HG02885 (cell line): ENCODE measurements at regions not wholly inside any gene's neighbourhood (a gene's known extent, or its start where the extent isn't known, plus 50 kb on each side); places are given as distances from the start of the nearest gene placed in this dataset.
"Not testable (repeated sequence)": the region's sequence is repeated elsewhere in the genome, so short reads cannot be mapped to it uniquely, and the experiment has no call there.

Source experiments
- ATAC-seq: cut with Tn5 transposase; IDR thresholded peaks from one replicate; pipeline ENCODE4 v1.9.1; 2021; ENCODE audit warnings: mild to moderate bottlenecking; ENCODE audit not compliant: unreplicated experiment, poor library complexity

GRCh38 chr1:106276871-106277270 is 779.6 kb upstream of the PRMT6 start:
- no peak for ATAC-seq

- no peak for ATAC-seq
Measured at GRCh38 chr1:106277786-106278185, 778.7 kb upstream of the PRMT6 start.

GRCh38 chr1:106278716-106279115 is 777.8 kb upstream of the PRMT6 start:
- ATAC-seq, result no peak

DNA sequence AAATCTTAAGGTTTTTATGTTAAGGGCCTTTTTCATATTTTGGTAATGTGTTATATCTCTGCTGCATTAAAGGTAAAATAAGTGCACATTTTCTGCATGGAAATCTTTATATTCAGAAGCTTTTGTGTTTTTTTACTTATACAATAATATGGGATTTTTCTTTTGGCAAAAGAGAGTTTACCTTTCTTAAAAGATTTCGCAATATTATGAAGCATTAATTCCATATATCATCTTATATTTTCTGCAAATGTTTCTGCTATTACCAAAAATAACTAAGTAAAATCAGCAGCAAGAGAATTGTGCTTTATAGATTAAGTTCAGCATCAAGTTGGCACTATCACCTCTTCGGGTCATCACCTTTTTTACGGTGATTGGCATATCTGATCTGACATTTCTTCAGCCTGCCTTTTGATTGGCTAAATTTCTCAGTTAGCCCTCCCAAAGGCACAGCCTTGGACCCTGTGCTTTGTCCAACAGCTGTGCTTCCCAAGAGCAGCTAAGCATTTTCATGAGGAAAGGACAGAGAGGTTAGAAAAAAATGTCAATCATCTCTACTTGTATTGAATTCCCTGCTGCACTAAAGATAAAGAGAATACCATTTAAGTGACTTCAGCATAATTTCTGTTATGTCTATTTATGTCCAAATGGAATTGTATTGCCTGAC is 767.1 kb upstream of the PRMT6 start:
- ATAC-seq, result no peak

DNA sequence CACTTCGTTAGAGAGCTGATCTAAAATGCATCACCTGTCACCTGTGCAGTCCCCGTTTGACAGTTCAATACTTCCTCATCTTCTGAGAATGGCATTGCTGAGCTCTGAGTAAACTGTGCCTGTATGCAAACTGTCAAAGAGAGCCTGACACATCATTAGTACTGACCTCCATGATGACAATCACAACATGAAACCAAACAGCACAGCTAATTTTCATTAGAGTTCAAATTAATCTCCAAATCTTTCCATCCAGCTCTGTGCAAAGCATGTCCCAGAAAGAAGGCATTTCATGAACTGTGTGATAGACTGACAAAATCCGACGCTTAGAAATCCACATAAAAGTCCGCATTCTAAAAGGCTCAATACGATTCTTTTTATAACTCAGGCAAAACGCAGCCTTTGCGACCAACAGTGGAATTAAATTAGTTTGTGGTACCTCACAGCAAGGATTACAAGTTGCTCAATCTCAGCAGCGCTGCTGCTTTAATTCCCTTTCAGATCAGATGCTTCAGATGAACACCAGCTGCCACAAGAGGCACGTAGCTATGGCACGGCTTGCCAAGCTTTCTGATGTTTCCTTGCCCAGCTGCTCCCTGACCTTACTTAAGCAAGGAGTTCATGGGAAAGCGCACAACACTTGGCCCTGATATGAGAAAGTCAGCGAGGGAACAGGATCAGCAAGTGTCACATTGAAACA is 765.5 kb upstream of the PRMT6 start:
- no peak for ATAC-seq

GRCh38 chr1:106292130-106292529 is 764.3 kb upstream of the PRMT6 start:
- ATAC-seq, result no peak

DNA sequence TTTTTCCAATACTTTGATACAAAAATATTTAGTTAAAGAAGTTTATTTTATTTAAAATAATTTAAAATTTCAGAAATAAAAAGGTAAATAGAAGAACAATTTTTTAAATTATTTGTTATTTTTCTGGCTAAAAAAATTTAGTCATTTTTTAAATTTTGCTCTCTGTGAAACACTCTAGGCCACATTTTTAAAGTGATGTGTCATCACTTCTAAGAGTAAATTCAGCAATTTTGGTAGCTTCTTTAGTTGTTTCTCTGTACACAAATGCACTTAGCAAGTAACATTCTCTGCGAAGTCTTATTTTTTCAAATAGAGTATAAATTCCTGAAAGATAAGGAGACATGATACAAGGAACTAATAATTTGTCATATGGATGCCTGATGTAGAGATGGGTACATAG is 760.0 kb upstream of the PRMT6 start:
- ATAC-seq, result no peak

- ATAC-seq, result no peak
Measured at GRCh38 chr1:106304106-106304505, 752.4 kb upstream of the PRMT6 start.

GRCh38 chr1:106319612-106320011 is 736.9 kb upstream of the PRMT6 start:
- no peak for ATAC-seq

DNA sequence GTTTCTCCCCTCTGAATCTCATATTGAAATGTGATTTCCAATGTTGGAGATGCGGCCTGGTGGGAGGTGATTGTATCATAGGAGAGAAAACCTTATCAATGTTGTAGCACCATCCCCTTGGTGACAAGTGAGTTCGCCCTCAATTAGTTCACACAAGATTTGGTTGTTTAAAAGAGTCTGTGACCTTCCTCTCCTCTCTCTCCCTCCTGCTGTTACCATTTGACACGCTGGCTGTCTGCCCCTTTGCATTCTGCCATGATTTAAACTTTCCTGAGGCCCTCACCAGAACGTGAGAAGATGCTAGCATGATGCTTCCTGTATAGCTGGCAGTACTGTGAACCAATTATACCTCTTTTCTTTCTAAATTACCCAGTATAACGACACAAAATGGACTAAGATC is 730.9 kb upstream of the PRMT6 start:
- ATAC-seq, result no peak

GRCh38 chr1:106344494-106344893 is 712.0 kb upstream of the PRMT6 start:
- no peak for ATAC-seq

GRCh38 chr1:106360252-106360651 is 696.2 kb upstream of the PRMT6 start:
- ATAC-seq, result no peak

DNA sequence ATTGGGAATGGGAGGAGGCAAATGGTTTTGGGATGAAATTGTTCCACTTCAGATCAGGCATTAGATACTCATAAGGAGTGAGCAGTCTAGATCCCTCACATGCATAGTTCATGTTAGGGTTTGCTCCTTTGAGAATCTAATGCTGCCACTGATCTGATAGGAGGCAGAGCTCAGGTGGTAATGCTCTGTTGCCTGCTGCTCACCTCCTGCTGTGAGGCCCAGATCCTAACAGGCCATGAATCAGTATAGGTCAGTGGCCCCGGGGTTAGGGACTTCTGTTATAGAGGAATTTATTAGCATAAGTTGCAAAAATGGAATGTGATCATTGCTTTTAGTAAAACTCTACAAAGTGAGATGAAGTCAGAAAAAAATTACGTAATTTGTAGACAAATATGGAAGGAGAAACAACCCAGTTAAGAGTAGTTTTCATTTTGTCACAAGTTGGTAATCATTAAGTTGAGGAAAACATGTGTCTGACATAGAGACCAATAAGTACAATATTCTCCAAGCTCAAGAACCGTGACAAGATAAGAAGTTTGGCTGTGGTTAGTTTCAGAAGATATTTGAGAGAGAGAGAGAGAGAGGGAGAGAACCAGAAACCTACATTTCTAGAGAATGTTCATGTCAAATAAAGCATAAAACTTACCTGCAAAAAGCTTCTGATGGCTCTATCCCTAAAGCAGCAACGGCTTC is 689.7 kb upstream of the PRMT6 start:
- no peak for ATAC-seq

DNA sequence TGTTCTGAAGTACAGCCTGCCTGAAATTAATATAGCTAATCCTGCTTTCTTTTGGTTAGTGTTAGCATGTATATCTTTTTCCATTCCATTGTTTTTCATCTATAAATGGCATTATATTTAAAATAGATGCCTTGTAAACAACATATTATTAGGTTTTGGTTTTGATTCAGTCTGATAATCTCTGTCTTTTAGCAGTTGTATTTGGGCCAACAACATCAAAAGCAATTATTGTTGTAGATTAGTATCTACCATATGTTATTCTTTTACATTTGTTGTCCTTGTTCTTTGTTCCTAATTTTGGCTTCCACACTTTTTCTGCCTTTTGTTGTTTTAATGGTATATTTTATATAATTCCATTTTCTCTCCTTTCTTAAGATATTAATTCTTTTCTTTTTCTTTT is 678.2 kb upstream of the PRMT6 start:
- no peak for ATAC-seq

DNA sequence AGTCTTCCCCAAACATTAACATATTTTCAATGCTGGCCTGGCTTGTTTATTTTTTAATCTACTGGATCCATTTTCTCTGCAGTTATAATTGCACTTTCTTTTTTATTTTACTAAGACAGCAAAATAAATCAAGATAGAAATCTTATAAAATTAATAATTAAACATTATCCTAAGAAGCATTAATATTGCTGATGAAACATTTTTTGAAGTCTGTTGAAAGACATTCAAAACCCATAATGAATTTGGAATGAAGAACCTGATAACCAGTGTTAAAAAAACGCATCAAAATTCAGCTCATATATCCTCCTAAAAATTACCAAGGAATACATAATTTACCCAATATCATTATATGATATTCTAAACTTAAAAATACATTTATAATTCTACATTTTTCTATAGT is 675.7 kb upstream of the PRMT6 start:
- ATAC-seq, result no peak

GRCh38 chr1:106389160-106389559 is 667.3 kb upstream of the PRMT6 start:
- not testable (repeated sequence) for ATAC-seq

- no peak for ATAC-seq
Measured at GRCh38 chr1:106393046-106393445, 663.4 kb upstream of the PRMT6 start.

GRCh38 chr1:106396020-106396419 is 660.5 kb upstream of the PRMT6 start:
- no peak for ATAC-seq

GRCh38 chr1:106398391-106398790 is 658.1 kb upstream of the PRMT6 start:
- ATAC-seq, result no peak

DNA sequence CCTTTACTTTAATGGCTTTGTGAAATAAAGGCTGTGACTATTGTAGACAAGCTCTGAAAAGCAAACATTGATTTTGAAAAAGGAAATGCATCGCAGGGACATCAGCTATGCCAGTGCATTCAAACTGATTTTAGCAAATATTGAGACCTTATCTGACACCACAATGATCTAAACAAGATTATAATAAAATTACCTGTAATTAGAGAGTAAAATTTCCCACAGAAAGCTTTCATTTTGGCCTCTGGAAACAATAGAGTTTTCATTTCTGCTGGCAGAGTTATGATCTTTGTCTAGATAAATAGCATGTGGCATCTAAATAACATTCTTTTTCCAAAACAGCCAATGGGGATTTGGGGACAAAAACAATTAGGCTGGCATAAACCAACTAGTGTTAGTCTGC is 650.4 kb upstream of the PRMT6 start:
- no peak for ATAC-seq

DNA sequence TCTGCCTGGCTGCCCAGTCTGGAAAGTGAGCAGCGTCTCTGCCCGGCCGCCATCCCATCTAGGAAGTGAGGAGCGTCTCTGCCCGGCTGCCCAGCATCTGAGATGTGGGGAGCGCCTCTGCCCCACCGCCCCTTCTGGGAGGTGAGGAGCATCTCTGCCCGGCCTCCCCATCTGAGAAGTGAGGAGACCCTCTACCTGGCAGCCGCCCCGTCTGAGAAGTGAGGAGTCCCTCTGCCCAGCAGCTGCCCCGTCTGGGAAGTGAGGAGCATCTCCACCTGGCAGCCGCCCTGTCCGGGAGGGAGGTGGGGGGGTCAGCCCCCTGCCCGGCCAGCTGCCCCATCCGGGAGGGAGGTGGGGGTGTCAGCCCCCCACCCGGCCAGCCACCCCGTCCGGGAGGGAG is 644.2 kb upstream of the PRMT6 start:
- ATAC-seq, result not testable (repeated sequence)

DNA sequence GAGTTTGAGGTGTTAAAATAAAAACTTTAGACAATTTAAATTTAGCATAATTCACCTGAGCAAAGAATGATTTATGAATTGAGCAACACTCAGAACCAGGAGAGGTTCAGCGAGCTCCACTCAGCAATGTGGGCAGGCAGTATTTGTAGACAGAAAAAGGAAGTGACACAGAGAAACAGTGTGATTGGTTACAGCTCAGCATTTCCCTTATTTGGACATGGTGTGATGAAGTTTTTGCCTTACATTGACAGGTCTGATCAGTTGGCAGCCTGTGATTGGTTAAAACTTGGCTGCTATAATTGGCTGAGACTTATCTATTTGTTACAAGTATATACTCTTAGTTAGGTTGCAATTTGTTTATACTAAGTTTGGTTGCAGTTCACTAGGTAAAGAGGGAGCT is 621.2 kb upstream of the PRMT6 start:
- no peak for ATAC-seq
